ENCODE measurements at regions not wholly inside any gene's neighbourhood (a gene's known extent, or its start where the extent isn't known, plus 50 kb on each side); places are given as distances from the start of the nearest gene placed in this dataset.
A peak's percentile ranks its signal among the peaks of the same experiment; 100 is the strongest.

GRCh38 chr9:727767-728166 lies 113.7 kb upstream of the DMRT1 start:
- H3K4me1 ChIP-seq: no peaks in the 10 kb centered on the region
- no peaks in the 10 kb centered on the region for H3K27me3 ChIP-seq
- DNase-seq: no peak
- H3K4me3 ChIP-seq: no peak overlapping the region
- TF ChIP-seq POLR2A (IDR thresholded peaks at IDR 0.05): no peak
- TF ChIP-seq, protein P1, sequence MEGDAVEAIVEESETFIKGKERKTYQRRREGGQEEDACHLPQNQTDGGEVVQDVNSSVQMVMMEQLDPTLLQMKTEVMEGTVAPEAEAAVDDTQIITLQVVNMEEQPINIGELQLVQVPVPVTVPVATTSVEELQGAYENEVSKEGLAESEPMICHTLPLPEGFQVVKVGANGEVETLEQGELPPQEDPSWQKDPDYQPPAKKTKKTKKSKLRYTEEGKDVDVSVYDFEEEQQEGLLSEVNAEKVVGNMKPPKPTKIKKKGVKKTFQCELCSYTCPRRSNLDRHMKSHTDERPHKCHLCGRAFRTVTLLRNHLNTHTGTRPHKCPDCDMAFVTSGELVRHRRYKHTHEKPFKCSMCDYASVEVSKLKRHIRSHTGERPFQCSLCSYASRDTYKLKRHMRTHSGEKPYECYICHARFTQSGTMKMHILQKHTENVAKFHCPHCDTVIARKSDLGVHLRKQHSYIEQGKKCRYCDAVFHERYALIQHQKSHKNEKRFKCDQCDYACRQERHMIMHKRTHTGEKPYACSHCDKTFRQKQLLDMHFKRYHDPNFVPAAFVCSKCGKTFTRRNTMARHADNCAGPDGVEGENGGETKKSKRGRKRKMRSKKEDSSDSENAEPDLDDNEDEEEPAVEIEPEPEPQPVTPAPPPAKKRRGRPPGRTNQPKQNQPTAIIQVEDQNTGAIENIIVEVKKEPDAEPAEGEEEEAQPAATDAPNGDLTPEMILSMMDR (IDR thresholded peaks at IDR 0.05): no peak
- H3K27ac ChIP-seq: no peak overlapping the region
- H3K36me3 ChIP-seq: peaks cover 0 to 28% (median 0%) of the 10 kb centered on the region in 3 donors
- no peaks in the 10 kb centered on the region for H3K9me3 ChIP-seq

DNA sequence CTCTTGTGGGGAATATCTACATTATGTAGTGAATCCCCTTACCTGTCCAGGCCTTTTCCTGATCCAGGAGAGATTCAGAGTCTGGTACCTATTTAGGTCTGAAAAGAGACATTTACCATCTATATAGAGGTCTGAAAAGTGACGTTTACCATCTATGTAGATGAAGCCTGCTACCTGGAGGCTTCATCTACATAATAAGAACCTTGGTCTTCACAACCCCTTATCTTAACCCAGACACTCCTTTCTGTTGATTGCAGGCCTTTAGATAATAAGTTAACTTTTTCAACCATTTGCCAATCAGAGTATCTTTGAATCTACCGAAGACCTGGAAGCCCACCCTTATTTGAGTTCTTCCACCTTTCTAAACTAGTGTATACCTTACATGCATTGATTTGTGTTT lies 113.0 kb upstream of the DMRT1 start:
- no peak for TF ChIP-seq POLR2A (IDR thresholded peaks at IDR 0.05)
- TF ChIP-seq, protein P1 (IDR thresholded peaks at IDR 0.05): no peak
- no peak for DNase-seq
- no peak overlapping the region for H3K27ac ChIP-seq
- H3K4me1 ChIP-seq: no peaks in the 10 kb centered on the region
- H3K9me3 ChIP-seq: no peaks in the 10 kb centered on the region
- no peak overlapping the region for H3K4me3 ChIP-seq
- H3K36me3 ChIP-seq: peaks cover 0 to 32% (median 0%) of the 10 kb centered on the region in 3 donors
- no peaks in the 10 kb centered on the region for H3K27me3 ChIP-seq

GRCh38 chr9:731474-731873 lies 110.0 kb upstream of the DMRT1 start:
- no peak for DNase-seq
- H3K4me3 ChIP-seq: no peak overlapping the region
- H3K9me3 ChIP-seq: no peaks in the 10 kb centered on the region
- H3K36me3 ChIP-seq: peaks cover 0 to 50% (median 0%) of the 10 kb centered on the region in 3 donors
- no peak overlapping the region for H3K27ac ChIP-seq
- H3K27me3 ChIP-seq: no peaks in the 10 kb centered on the region
- TF ChIP-seq POLR2A (IDR thresholded peaks at IDR 0.05): no peak
- TF ChIP-seq, protein P1 (IDR thresholded peaks at IDR 0.05): no peak
- H3K4me1 ChIP-seq: no peaks in the 10 kb centered on the region

GRCh38 chr9:734831-735511 lies 106.5 kb upstream of the DMRT1 start:
- peak overlapping the region in 3 of 4 donors; percentile 3 to 79 (median 50) for H3K27ac ChIP-seq
- TF ChIP-seq, protein P1 (IDR thresholded peaks at IDR 0.05): no peak
- TF ChIP-seq POLR2A (IDR thresholded peaks at IDR 0.05): no peak
- H3K4me1 ChIP-seq: no peaks in the 10 kb centered on the region
- H3K36me3 ChIP-seq: peaks cover 0 to 74% (median 0%) of the 10 kb centered on the region in 3 donors
- DNase-seq: no peak
- H3K4me3 ChIP-seq: no peak overlapping the region
- no peaks in the 10 kb centered on the region for H3K27me3 ChIP-seq
- H3K9me3 ChIP-seq: no peaks in the 10 kb centered on the region

DNA sequence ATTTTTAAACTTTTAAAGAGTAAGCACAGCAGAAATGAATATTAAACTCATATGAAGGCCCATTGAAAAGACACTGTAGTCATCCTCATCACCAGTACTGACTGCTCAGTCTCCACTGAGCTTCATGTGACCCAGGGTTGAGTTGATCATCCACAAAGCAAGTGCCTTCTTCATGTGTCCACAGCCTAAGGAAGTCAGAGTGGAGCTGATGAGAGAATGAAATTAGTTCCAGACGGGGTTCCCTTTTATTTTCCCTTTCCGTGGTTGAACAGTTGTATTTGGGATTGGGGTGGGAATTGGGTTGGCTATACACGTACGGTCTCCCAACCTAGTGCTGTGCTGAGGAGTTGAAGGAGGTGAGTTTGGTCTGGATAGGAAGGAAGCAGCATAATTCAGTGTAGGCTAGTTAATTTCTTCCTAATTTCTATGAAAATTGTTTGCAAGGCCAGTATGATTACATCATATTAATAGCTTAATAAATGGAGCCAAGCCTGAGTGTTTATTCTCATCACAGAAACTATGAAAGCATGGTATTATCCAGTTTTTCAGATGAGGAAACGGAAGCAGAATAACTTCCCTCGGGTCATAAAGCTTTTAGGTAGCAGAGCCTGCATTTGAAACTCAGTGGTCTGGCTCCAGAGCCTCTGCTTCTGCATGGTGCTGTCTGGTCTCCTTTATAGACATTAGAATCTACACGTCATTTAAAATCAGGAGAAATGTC lies 103.9 kb upstream of the DMRT1 start:
- Histone ChIP-seq H3K4me1 (no peaks in the 10 kb centered on the region), H3K36me3 (peaks cover 0 to 74% (median 0%) of the 10 kb centered on the region in 3 donors), H3K4me3 (no peak overlapping the region), H3K9me3 (no peaks in the 10 kb centered on the region), H3K27ac (peak overlapping the region; percentile 18 to 79 (median 41)), H3K27me3 (no peaks in the 10 kb centered on the region)
- TF ChIP-seq POLR2A (IDR thresholded peaks at IDR 0.05): no peak
- TF ChIP-seq, protein P1 (IDR thresholded peaks at IDR 0.05): no peak
- no peak for DNase-seq
